ENCODE measurements at regions not wholly inside any gene's neighbourhood (a gene's known extent, or its start where the extent isn't known, plus 50 kb on each side); places are given as distances from the start of the nearest gene placed in this dataset.

- Histone ChIP-seq H3K27ac (no peak overlapping the region), H3K4me3 (no peak overlapping the region), H3K27me3 (peaks cover 0 to 4% (median 0%) of the 10 kb centered on the region in 4 donors), H3K9me3 (no peaks in the 10 kb centered on the region), H3K4me1 (no peaks in the 10 kb centered on the region), H3K36me3 (no peaks in the 10 kb centered on the region)
- DNase-seq (no peak), ATAC-seq (no peak), FAIRE-seq (no peak)
- intact Hi-C loops (cut with DNase I) = loop anchor here in 1 of 3 donors (10.0 kb wide), 1 partner anchor 1396 kb away; no protein-coding TSS in a partner anchor
- no peak for TF ChIP-seq CTCF (IDR thresholded peaks at IDR 0.05)
Measured at GRCh38 chr7:13288516-13288915, 601.1 kb downstream of the ARL4A start.

GRCh38 chr7:13290975-13291374 is 603.5 kb downstream of the ARL4A start:
- intact Hi-C loops (cut with DNase I) = no loop called here
- H3K4me1 ChIP-seq = no peaks in the 10 kb centered on the region
- FAIRE-seq = no peak

GRCh38 chr7:13293264-13294002 is 606.0 kb downstream of the ARL4A start:
- FAIRE-seq (no peak), ATAC-seq (no peak), DNase-seq (no peak)
- Histone ChIP-seq H3K27ac (no peak overlapping the region), H3K4me1 (no peaks in the 10 kb centered on the region), H3K9me3 (no peaks in the 10 kb centered on the region), H3K36me3 (no peaks in the 10 kb centered on the region), H3K27me3 (no peaks in the 10 kb centered on the region), H3K4me3 (no peak overlapping the region)
- TF ChIP-seq CTCF (IDR thresholded peaks at IDR 0.05) = no peak
- WGBS, 2 donors = 60 to 70% methylated on average over 2 of the region's 2 CpGs
- intact Hi-C loops (cut with DNase I) = no loop called here

More at GRCh38 chr7:13290975-13291374, 603.5 kb downstream of the ARL4A start:
- ATAC-seq (no peak), DNase-seq (no peak)
- Histone ChIP-seq H3K4me3 (no peak overlapping the region), H3K36me3 (no peaks in the 10 kb centered on the region), H3K9me3 (no peaks in the 10 kb centered on the region), H3K27ac (no peak overlapping the region), H3K27me3 (no peaks in the 10 kb centered on the region)
- no peak for TF ChIP-seq CTCF (IDR thresholded peaks at IDR 0.05)

- Histone ChIP-seq H3K4me3 (no peak overlapping the region), H3K27me3 (no peaks in the 10 kb centered on the region), H3K36me3 (no peaks in the 10 kb centered on the region), H3K4me1 (no peaks in the 10 kb centered on the region), H3K9me3 (no peaks in the 10 kb centered on the region), H3K27ac (no peak overlapping the region)
- DNase-seq (no peak), ATAC-seq (no peak), FAIRE-seq (no peak)
- no peak for TF ChIP-seq CTCF (IDR thresholded peaks at IDR 0.05)
- intact Hi-C loops (cut with DNase I) = no loop called here
Measured at GRCh38 chr7:13307040-13307439, 619.6 kb downstream of the ARL4A start.

GRCh38 chr7:13308423-13308822 is 621.0 kb downstream of the ARL4A start:
- H3K36me3 ChIP-seq = no peaks in the 10 kb centered on the region
- FAIRE-seq = no peak
- no peaks in the 10 kb centered on the region for H3K9me3 ChIP-seq
- no peak overlapping the region for H3K4me3 ChIP-seq
- DNase-seq = no peak
- intact Hi-C loops (cut with DNase I) = no loop called here
- TF ChIP-seq CTCF (IDR thresholded peaks at IDR 0.05) = no peak
- H3K27ac ChIP-seq = no peak overlapping the region
- ATAC-seq = no peak
- H3K27me3 ChIP-seq = no peaks in the 10 kb centered on the region
- no peaks in the 10 kb centered on the region for H3K4me1 ChIP-seq
